B cell (primary cell): ENCODE measurements at regions not wholly inside any gene's neighbourhood (a gene's known extent, or its start where the extent isn't known, plus 50 kb on each side); places are given as distances from the start of the nearest gene placed in this dataset.

Experiments used
- CTCF ChIP-seq: fragments of 200-600 bp; IDR thresholded peaks from one replicate; pipeline ENCODE4 v1.8.0; 2022; ENCODE audit warnings: antibody characterized with exemption, mild to moderate bottlenecking
- EZH2 ChIP-seq: IDR thresholded peaks from 2 replicates; pipeline ENCODE4 v1.6.1; 2012; ENCODE audit warnings: borderline replicate concordance, low read depth, mild to moderate bottlenecking, moderate library complexity, low read length; ENCODE audit not compliant: insufficient read depth, poor library complexity, severe bottlenecking

DNA sequence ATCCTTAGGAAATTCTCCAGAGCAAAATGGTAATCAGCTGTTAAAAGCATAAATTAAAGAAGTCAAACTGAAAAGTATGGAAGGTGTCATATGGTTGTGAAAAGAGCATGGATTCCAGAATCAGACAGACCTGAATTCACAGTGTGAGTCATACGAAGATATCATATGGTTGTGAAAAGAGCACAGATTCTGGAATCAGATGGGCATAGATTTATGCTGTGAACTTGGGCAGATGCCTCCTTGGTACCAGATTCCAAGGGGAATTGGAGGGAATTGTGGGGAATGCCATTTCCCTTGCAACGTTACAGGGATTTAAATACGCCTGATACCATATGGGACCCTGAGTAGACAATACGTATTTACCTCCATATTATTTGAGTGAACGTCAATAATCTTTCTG is 183.7 kb downstream of the GALC start:
- no peak for TF ChIP-seq CTCF
- TF ChIP-seq EZH2, result no peak
